ENCODE measurements at regions not wholly inside any gene's neighbourhood (a gene's known extent, or its start where the extent isn't known, plus 50 kb on each side); places are given as distances from the start of the nearest gene placed in this dataset.

DNA sequence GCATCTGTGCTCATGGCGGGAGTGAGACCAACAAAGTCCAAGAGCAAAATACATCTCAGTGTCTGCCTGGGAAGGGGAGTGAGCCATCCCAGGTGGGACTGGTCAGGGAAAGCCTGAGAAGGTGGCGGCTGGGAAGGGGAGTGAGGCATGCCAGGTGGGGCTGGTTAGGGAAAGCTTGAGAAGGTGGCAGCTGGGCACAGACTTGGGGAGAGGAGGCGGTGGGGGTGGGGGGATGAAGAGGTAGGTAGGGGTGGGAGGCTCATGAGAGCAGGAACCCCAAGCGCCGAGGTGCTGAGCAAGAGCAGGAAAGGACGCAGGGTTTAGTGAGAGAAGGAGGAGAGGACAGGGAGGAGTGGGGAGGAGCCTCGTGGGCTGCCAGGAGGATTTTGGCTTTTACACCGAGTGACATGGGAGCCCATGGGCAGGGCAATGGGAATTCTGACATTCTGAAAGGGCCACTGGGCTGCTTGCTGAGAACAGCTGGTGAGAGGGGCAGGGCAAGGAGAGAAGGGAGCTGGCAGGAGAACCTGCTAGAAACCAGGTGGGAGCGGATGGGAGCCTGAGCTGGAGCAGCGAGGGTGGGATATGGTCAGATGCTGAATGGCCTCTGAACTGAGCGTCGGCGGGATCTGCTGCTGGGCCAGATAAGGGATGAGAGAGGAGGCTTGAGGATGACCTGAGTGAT lies 256.1 kb upstream of the RPL38 start:
- TF ChIP-seq, protein P1, sequence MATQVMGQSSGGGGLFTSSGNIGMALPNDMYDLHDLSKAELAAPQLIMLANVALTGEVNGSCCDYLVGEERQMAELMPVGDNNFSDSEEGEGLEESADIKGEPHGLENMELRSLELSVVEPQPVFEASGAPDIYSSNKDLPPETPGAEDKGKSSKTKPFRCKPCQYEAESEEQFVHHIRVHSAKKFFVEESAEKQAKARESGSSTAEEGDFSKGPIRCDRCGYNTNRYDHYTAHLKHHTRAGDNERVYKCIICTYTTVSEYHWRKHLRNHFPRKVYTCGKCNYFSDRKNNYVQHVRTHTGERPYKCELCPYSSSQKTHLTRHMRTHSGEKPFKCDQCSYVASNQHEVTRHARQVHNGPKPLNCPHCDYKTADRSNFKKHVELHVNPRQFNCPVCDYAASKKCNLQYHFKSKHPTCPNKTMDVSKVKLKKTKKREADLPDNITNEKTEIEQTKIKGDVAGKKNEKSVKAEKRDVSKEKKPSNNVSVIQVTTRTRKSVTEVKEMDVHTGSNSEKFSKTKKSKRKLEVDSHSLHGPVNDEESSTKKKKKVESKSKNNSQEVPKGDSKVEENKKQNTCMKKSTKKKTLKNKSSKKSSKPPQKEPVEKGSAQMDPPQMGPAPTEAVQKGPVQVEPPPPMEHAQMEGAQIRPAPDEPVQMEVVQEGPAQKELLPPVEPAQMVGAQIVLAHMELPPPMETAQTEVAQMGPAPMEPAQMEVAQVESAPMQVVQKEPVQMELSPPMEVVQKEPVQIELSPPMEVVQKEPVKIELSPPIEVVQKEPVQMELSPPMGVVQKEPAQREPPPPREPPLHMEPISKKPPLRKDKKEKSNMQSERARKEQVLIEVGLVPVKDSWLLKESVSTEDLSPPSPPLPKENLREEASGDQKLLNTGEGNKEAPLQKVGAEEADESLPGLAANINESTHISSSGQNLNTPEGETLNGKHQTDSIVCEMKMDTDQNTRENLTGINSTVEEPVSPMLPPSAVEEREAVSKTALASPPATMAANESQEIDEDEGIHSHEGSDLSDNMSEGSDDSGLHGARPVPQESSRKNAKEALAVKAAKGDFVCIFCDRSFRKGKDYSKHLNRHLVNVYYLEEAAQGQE (IDR thresholded peaks at IDR 0.05; ENCODE audit: low read depth) = no peak
- TF ChIP-seq, protein P2, sequence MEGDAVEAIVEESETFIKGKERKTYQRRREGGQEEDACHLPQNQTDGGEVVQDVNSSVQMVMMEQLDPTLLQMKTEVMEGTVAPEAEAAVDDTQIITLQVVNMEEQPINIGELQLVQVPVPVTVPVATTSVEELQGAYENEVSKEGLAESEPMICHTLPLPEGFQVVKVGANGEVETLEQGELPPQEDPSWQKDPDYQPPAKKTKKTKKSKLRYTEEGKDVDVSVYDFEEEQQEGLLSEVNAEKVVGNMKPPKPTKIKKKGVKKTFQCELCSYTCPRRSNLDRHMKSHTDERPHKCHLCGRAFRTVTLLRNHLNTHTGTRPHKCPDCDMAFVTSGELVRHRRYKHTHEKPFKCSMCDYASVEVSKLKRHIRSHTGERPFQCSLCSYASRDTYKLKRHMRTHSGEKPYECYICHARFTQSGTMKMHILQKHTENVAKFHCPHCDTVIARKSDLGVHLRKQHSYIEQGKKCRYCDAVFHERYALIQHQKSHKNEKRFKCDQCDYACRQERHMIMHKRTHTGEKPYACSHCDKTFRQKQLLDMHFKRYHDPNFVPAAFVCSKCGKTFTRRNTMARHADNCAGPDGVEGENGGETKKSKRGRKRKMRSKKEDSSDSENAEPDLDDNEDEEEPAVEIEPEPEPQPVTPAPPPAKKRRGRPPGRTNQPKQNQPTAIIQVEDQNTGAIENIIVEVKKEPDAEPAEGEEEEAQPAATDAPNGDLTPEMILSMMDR (IDR thresholded peaks at IDR 0.05 in 2 of 3, conservative IDR thresholded peaks at IDR 0.05 in 1 of 3; ENCODE audit: borderline replicate concordance in 1 of 3, insufficient read depth in 1 of 3, low read depth in 2 of 3, low read length in 2 of 3) = no peak
- TF ChIP-seq SIN3A (IDR thresholded peaks at IDR 0.05; ENCODE audit: low read depth) (no peak), POLR2A (IDR thresholded peaks at IDR 0.05; ENCODE audit: borderline replicate concordance, extremely low read depth, insufficient read depth, insufficient read length) (no peak), POLR2AphosphoS5 (IDR thresholded peaks at IDR 0.05; ENCODE audit: low read depth, low read length) (no peak)

All from HCT116 (cell line).